SK-N-SH treated with all-trans-retinoic acid at 6 μM for 48 hours (cell line): ENCODE measurements at regions not wholly inside any gene's neighbourhood (a gene's known extent, or its start where the extent isn't known, plus 50 kb on each side); places are given as distances from the start of the nearest gene placed in this dataset.

Source experiments
- ATAC-seq: fragments of 200-7000 bp; cut with Tn5 transposase; 3 replicates; pipeline ENCODE4 v1.9.1; 2020; ENCODE audit warnings: mild to moderate bottlenecking, moderate library complexity
- ARNTL ChIP-seq: fragments of 450-650 bp; formaldehyde crosslinking; IDR thresholded peaks from 2 replicates; pipeline ENCODE4 v1.5.0; 2020; ENCODE audit warnings: low read depth, mild to moderate bottlenecking, moderate library complexity, borderline replicate concordance
- CREB5 ChIP-seq: fragments of 250-450 bp; sonication (Bioruptor Pico); IDR thresholded peaks from 2 replicates; pipeline ENCODE4 v1.5.1; 2020; ENCODE audit warnings: low read depth, mild to moderate bottlenecking, moderate library complexity
- CSDC2 ChIP-seq: fragments of 250-450 bp; sonication (Bioruptor Pico); IDR thresholded peaks from 2 replicates; pipeline ENCODE4 v1.5.0; 2020; ENCODE audit warnings: mild to moderate bottlenecking, moderate library complexity
- CSRNP3 ChIP-seq: fragments of 250-450 bp; sonication (Bioruptor Pico); IDR thresholded peaks from 2 replicates; pipeline ENCODE4 v1.5.1; 2021; ENCODE audit warnings: mild to moderate bottlenecking, moderate library complexity
- POU6F1 ChIP-seq: fragments of 250-450 bp; sonication (Bioruptor Pico); IDR thresholded peaks from 2 replicates; pipeline ENCODE4 v1.8.0; 2021; ENCODE audit warnings: low read depth, mild to moderate bottlenecking, moderate library complexity, borderline replicate concordance
- PPARA ChIP-seq: fragments of 250-450 bp; sonication (Bioruptor Pico); IDR thresholded peaks from 2 replicates; pipeline ENCODE4 v1.5.0; 2020; ENCODE audit warnings: mild to moderate bottlenecking, borderline replicate concordance
- TCF4 ChIP-seq: fragments of 250-450 bp; sonication (Bioruptor Pico); IDR thresholded peaks from 2 replicates; pipeline ENCODE4 v1.8.0; 2021; ENCODE audit warnings: mild to moderate bottlenecking, moderate library complexity, borderline replicate concordance
- TOX ChIP-seq: fragments of 250-450 bp; sonication (Bioruptor Pico); IDR thresholded peaks from 2 replicates; pipeline ENCODE4 v1.8.0; 2021; ENCODE audit warnings: mild to moderate bottlenecking, moderate library complexity, borderline replicate concordance
- ZNF70 ChIP-seq: fragments of 450-650 bp; formaldehyde crosslinking; IDR thresholded peaks from 2 replicates; pipeline ENCODE4 v1.5.0; 2020; ENCODE audit warnings: mild to moderate bottlenecking, moderate library complexity
- ZNF8 ChIP-seq: fragments of 450-650 bp; formaldehyde crosslinking; IDR thresholded peaks from 2 replicates; pipeline ENCODE4 v1.5.0; 2020; ENCODE audit warnings: mild to moderate bottlenecking, moderate library complexity
- TF ChIP-seq, protein P1 (sequence below): fragments of 250-450 bp; sonication (Bioruptor Pico); IDR thresholded peaks from 2 replicates; pipeline ENCODE4 v1.5.0; 2020; ENCODE audit warnings: mild to moderate bottlenecking, moderate library complexity

- TF ChIP-seq CREB5 (CRISPR knock-in tag) = no peak
- TF ChIP-seq, protein P1, sequence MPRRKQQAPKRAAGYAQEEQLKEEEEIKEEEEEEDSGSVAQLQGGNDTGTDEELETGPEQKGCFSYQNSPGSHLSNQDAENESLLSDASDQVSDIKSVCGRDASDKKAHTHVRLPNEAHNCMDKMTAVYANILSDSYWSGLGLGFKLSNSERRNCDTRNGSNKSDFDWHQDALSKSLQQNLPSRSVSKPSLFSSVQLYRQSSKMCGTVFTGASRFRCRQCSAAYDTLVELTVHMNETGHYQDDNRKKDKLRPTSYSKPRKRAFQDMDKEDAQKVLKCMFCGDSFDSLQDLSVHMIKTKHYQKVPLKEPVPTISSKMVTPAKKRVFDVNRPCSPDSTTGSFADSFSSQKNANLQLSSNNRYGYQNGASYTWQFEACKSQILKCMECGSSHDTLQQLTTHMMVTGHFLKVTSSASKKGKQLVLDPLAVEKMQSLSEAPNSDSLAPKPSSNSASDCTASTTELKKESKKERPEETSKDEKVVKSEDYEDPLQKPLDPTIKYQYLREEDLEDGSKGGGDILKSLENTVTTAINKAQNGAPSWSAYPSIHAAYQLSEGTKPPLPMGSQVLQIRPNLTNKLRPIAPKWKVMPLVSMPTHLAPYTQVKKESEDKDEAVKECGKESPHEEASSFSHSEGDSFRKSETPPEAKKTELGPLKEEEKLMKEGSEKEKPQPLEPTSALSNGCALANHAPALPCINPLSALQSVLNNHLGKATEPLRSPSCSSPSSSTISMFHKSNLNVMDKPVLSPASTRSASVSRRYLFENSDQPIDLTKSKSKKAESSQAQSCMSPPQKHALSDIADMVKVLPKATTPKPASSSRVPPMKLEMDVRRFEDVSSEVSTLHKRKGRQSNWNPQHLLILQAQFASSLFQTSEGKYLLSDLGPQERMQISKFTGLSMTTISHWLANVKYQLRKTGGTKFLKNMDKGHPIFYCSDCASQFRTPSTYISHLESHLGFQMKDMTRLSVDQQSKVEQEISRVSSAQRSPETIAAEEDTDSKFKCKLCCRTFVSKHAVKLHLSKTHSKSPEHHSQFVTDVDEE = no peak
- TF ChIP-seq POU6F1 (CRISPR knock-in tag) = no peak
- no peak for ATAC-seq
Observed at GRCh38 chr18:53935399-53935798, 289.1 kb downstream of the MBD2 start.

GRCh38 chr18:53920312-53921075 is 304.0 kb downstream of the MBD2 start:
- no peak for ATAC-seq
- TF ChIP-seq CSDC2 (CRISPR knock-in tag) (no peak), TCF4 (no peak)

GRCh38 chr18:53918091-53918490 is 306.4 kb downstream of the MBD2 start:
- no peak for ATAC-seq
- TF ChIP-seq POU6F1 (CRISPR knock-in tag) = no peak
- TF ChIP-seq ZNF70 (CRISPR knock-in tag) = no peak
- no peak for TF ChIP-seq CSDC2 (CRISPR knock-in tag)
- TF ChIP-seq ZNF8 (CRISPR knock-in tag) = no peak

GRCh38 chr18:53911200-53911599 is 313.3 kb downstream of the MBD2 start:
- no peak for TF ChIP-seq CREB5 (CRISPR knock-in tag)
- TF ChIP-seq POU6F1 (CRISPR knock-in tag) = no peak
- no peak for TF ChIP-seq TCF4
- TF ChIP-seq CSRNP3 (CRISPR knock-in tag) = no peak
- TF ChIP-seq ARNTL (CRISPR knock-in tag) = no peak
- no peak for TF ChIP-seq PPARA (CRISPR knock-in tag)
- TF ChIP-seq ZNF70 (CRISPR knock-in tag) = no peak
- TF ChIP-seq, protein P1 = no peak
- TF ChIP-seq TOX (CRISPR knock-in tag) = no peak
- no peak for ATAC-seq
